Lung (tissue), 11 donors: ENCODE measurements at regions not wholly inside any gene's neighbourhood (a gene's known extent, or its start where the extent isn't known, plus 50 kb on each side); places are given as distances from the start of the nearest gene placed in this dataset.

Source experiments
- ATAC-seq: fragments of 200-7000 bp; cut with Tn5 transposase; one replicate; pipeline ENCODE4 v1.9.1; 2020; ENCODE audit warnings: moderate number of reproducible peaks; ENCODE audit not compliant: insufficient read depth, low FRiP score
- DNase-seq, 3 donors: peaks; one replicate each; pipeline ENCODE4 v3.0.0-alpha.2; 2013 to 2017
- H3K27ac ChIP-seq, 2 donors: one replicate each; pipeline ENCODE4 v1.5.1; 2013; ENCODE audit warnings: mild to moderate bottlenecking in 2 of 2, moderate library complexity in 2 of 2, control low read depth in 1 of 2, inconsistent platforms in 1 of 2, low read depth in 1 of 2, low read length in 1 of 2
- H3K27me3 ChIP-seq, 3 donors: one replicate each; pipeline ENCODE4 v1.5.1; 2013; ENCODE audit warnings: low read length in 2 of 3; ENCODE audit not compliant: control insufficient read depth in 3 of 3, insufficient read depth in 3 of 3
- H3K36me3 ChIP-seq, 4 donors: one replicate each; pipeline ENCODE4 v1.5.1; 2013; ENCODE audit warnings: low read length in 4 of 4, mild to moderate bottlenecking in 1 of 4, moderate library complexity in 1 of 4; ENCODE audit not compliant: control insufficient read depth in 4 of 4, insufficient read depth in 4 of 4
- H3K4me1 ChIP-seq, 5 donors: one replicate each; pipeline ENCODE4 v1.5.1; 2013; ENCODE audit warnings: low read length in 5 of 5, mild to moderate bottlenecking in 2 of 5, moderate library complexity in 1 of 5; ENCODE audit not compliant: control insufficient read depth in 5 of 5, insufficient read depth in 5 of 5
- H3K4me3 ChIP-seq: one replicate; pipeline ENCODE4 v1.5.1; 2013; ENCODE audit warnings: mild to moderate bottlenecking, control low read depth, moderate library complexity
- H3K9ac ChIP-seq, 2 donors: one replicate each; pipeline ENCODE4 v1.5.1; 2013; ENCODE audit warnings: low read length in 2 of 2, control low read depth in 1 of 2; ENCODE audit not compliant: insufficient read depth in 1 of 2
- H3K9me3 ChIP-seq, 4 donors: one replicate each; pipeline ENCODE4 v1.5.1; 2013; ENCODE audit warnings: low read length in 3 of 4, mild to moderate bottlenecking in 1 of 4, moderate library complexity in 1 of 4; ENCODE audit not compliant: control insufficient read depth in 4 of 4, insufficient read depth in 3 of 4
- WGBS, 2 donors: extraction: QIAGEN DNeasy Blood & Tissue Kit; methylation state at CpG; one replicate each; pipeline ENCODE4 v1.1.7; 2013; 5-methylcytosine and 5-hydroxymethylcytosine counted together
- TF ChIP-seq, protein P1 (sequence below): IDR thresholded peaks from 2 replicates; pipeline ENCODE4 v1.5.1; 2012; ENCODE audit warnings: mild to moderate bottlenecking; ENCODE audit errors: control extremely low read depth, extremely low read depth
- donor health status: control.
- donor health status: control.
- donor health status: Bipolar disorder and iron deficiency.
- donor health status: healthy.
- donor health status: DM: yes; HTN: yes; CAD: no.

DNA sequence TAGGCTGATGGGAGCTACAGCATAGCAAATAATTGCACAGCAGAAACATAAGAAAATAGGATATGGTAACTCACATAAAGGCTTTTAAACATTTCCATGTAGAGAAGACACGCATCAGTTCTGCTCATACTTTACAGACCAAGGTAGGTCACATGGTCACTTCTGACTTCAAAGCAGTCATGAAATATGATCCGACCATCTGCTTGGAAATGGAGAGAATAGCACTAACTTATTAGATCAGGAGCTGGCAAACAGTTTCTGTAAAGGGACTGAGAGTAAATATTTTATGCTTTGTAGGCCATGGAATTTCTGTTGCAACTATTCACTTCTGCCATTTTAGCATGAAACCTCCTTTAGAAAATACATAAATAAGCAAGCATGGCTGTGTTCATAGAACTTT, 936.6 kb upstream of the FANCL start:
- ATAC-seq: no peak
- no peaks in the 10 kb centered on the region for H3K27me3 ChIP-seq
- H3K36me3 ChIP-seq: no peaks in the 10 kb centered on the region
- TF ChIP-seq, protein P1, sequence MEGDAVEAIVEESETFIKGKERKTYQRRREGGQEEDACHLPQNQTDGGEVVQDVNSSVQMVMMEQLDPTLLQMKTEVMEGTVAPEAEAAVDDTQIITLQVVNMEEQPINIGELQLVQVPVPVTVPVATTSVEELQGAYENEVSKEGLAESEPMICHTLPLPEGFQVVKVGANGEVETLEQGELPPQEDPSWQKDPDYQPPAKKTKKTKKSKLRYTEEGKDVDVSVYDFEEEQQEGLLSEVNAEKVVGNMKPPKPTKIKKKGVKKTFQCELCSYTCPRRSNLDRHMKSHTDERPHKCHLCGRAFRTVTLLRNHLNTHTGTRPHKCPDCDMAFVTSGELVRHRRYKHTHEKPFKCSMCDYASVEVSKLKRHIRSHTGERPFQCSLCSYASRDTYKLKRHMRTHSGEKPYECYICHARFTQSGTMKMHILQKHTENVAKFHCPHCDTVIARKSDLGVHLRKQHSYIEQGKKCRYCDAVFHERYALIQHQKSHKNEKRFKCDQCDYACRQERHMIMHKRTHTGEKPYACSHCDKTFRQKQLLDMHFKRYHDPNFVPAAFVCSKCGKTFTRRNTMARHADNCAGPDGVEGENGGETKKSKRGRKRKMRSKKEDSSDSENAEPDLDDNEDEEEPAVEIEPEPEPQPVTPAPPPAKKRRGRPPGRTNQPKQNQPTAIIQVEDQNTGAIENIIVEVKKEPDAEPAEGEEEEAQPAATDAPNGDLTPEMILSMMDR: no peak
- H3K9me3 ChIP-seq: no peaks in the 10 kb centered on the region
- H3K4me3 ChIP-seq: no peak overlapping the region
- H3K9ac ChIP-seq: no peak overlapping the region
- 79 to 82% methylated on average over 2 of the region's 2 CpGs for WGBS, 2 donors
- H3K4me1 ChIP-seq: peaks cover 0 to 5% (median 0%) of the 10 kb centered on the region in 5 donors
- no peak overlapping the region for H3K27ac ChIP-seq
- DNase-seq: no peak

DNA sequence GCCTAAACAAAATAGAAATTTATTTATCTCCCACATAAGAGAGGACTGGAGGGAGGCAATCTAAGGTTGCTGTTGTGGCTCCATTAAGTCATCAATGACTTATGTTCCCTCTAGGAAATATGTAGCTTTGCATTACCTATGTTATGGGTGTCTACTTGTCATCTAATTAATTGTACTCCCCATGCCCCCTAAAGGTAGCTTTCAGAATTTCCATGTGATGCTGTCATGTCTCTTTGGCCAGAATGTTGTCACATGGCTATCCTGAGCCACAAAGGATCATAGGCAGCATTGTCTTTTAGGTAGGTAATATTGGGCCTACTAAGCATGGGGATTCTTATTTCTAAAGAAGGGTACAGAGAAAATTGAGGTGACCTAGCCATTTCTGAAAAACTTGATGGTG, 935.6 kb upstream of the FANCL start:
- DNase-seq (no peak), ATAC-seq (no peak)
- Histone ChIP-seq H3K27ac (no peak overlapping the region), H3K4me1 (peaks cover 0 to 5% (median 0%) of the 10 kb centered on the region in 5 donors), H3K9me3 (no peaks in the 10 kb centered on the region), H3K4me3 (no peak overlapping the region), H3K36me3 (no peaks in the 10 kb centered on the region), H3K27me3 (no peaks in the 10 kb centered on the region), H3K9ac (no peak overlapping the region)
- TF ChIP-seq, protein P1: no peak

DNA sequence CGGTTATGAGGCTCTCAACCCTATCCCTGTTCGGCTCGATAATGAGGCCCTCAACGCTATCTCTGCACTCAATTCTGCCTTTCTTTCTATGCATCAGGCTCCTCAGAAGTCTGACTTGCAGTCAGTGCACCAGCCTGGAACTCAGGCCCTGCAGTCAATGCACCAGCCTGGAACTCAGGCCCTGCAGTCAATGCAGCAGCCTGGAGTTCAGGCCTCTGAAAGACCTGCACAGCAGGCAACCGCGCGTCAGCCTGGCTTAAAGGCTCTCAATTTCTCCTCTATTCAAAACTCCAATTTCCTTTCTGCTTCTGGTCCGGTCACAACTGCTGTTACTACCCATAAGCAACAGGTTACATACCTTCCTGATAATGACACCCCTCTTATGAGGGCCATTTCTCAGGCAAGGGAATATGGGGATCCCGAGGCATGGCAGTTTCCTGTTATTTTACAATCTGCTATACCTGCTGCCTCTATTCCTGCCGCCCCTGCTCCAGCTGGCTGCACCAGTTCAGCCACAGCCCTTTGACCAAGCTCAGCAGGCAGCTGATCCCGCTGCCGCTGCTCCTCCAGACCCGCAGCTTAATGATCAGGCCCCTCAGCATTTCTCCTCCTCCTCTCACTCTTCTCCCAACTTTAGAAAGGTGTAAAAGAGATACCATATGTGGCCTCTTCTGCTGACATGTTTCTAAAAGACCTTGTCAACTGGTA, 933.6 kb upstream of the FANCL start:
- no peaks in the 10 kb centered on the region for H3K27me3 ChIP-seq
- no peak overlapping the region for H3K27ac ChIP-seq
- H3K9me3 ChIP-seq: no peaks in the 10 kb centered on the region
- peaks cover 0 to 5% (median 0%) of the 10 kb centered on the region in 5 donors for H3K4me1 ChIP-seq
- H3K36me3 ChIP-seq: no peaks in the 10 kb centered on the region
- DNase-seq (no peak), ATAC-seq (no peak)
- no peak overlapping the region for H3K4me3 ChIP-seq
- 91 to 92% methylated on average over 13 of the region's 13 CpGs for WGBS, 2 donors
- TF ChIP-seq, protein P1: no peak
- H3K9ac ChIP-seq: no peak overlapping the region

DNA sequence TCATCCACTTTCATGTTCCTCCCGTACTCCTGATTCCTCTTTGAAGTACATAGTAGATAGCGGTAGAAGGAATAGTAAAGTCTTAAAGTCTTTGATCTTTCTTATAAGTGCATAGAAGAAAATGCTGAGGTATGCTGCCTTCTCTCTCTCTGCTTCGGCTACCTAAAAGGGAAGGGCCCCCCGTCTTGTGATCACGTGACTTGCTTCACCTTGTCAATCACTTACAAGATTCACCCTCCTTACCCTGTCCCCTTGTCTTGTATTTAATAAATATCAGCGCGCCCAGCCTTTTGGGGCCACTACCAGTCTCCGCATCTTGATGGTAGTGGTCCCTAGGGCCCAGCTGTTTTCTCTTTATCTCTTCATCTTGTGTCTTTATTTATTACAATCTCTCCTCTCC, 932.2 kb upstream of the FANCL start:
- no peaks in the 10 kb centered on the region for H3K9me3 ChIP-seq
- no peak overlapping the region for H3K27ac ChIP-seq
- H3K27me3 ChIP-seq: no peaks in the 10 kb centered on the region
- 87 to 93% methylated on average over 8 of the region's 8 CpGs for WGBS, 2 donors
- TF ChIP-seq, protein P1: no peak
- no peaks in the 10 kb centered on the region for H3K36me3 ChIP-seq
- no peak overlapping the region for H3K9ac ChIP-seq
- H3K4me1 ChIP-seq: no peaks in the 10 kb centered on the region
- DNase-seq (no peak), ATAC-seq (no peak)
- H3K4me3 ChIP-seq: no peak overlapping the region
